ENCODE measurements at regions not wholly inside any gene's neighbourhood (a gene's known extent, or its start where the extent isn't known, plus 50 kb on each side); places are given as distances from the start of the nearest gene placed in this dataset.

GRCh38 chr5:57768745-57769144 is 286.1 kb upstream of the ACTBL2 start:
- intact Hi-C loops (cut with micrococcal nuclease; ENCODE audit: unreplicated experiment): no loop called here
- DNase-seq (ENCODE audit: low spot score): no peak
- H3K4me3 ChIP-seq (ENCODE audit: low read depth, low read length, poor library complexity, severe bottlenecking): no peak overlapping the region
- no TSS peak for BruUV-seq (replicated peaks)
- TF ChIP-seq CTCF (conservative IDR thresholded peaks at IDR 0.05; ENCODE audit: low read depth, low read length): no peak
- no peak for TF ChIP-seq EZH2 (IDR thresholded peaks at IDR 0.05; ENCODE audit: borderline replicate concordance, low read depth, low read length, poor library complexity, severe bottlenecking)
- H3K27ac ChIP-seq (ENCODE audit: low read depth, low read length, poor library complexity, severe bottlenecking): no peak overlapping the region
- H3K9me3 ChIP-seq (ENCODE audit: low read depth, low read length, poor library complexity, severe bottlenecking): no peaks in the 10 kb centered on the region
- H3K36me3 ChIP-seq (ENCODE audit: insufficient read depth, low read length, poor library complexity, severe bottlenecking): no peaks in the 10 kb centered on the region
- POLR2A ChIA-PET (ENCODE audit: low non-redundant PET): no interaction called here
- H3K27me3 ChIP-seq (replicated peaks; ENCODE audit: insufficient read depth, low read depth, low read length, poor library complexity): peaks cover 4% of the 10 kb centered on the region
- CTCF ChIA-PET: interaction anchor here (0.9 kb wide), 1 partner anchor 685 kb away, joined by 3 read pairs; no protein-coding TSS in a partner anchor
- H3K4me1 ChIP-seq (ENCODE audit: insufficient read depth, low read length, poor library complexity, severe bottlenecking): no peaks in the 10 kb centered on the region

GRCh38 chr5:57764479-57765089 is 282.0 kb upstream of the ACTBL2 start:
- Histone ChIP-seq H3K27me3 (replicated peaks; ENCODE audit: insufficient read depth, low read depth, low read length, poor library complexity) (peaks cover 4% of the 10 kb centered on the region), H3K36me3 (ENCODE audit: insufficient read depth, low read length, poor library complexity, severe bottlenecking) (no peaks in the 10 kb centered on the region), H3K9me3 (ENCODE audit: low read depth, low read length, poor library complexity, severe bottlenecking) (no peaks in the 10 kb centered on the region), H3K27ac (ENCODE audit: low read depth, low read length, poor library complexity, severe bottlenecking) (no peak overlapping the region), H3K4me1 (ENCODE audit: insufficient read depth, low read length, poor library complexity, severe bottlenecking) (no peaks in the 10 kb centered on the region), H3K4me3 (ENCODE audit: low read depth, low read length, poor library complexity, severe bottlenecking) (no peak overlapping the region)
- ChIA-PET POLR2A (ENCODE audit: low non-redundant PET) (no interaction called here), CTCF (no interaction called here)
- BruUV-seq (replicated peaks): no TSS peak
- TF ChIP-seq CTCF (conservative IDR thresholded peaks at IDR 0.05; ENCODE audit: low read depth, low read length) (no peak), EZH2 (IDR thresholded peaks at IDR 0.05; ENCODE audit: borderline replicate concordance, low read depth, low read length, poor library complexity, severe bottlenecking) (no peak)
- no peak for DNase-seq (ENCODE audit: low spot score)
- intact Hi-C loops (cut with micrococcal nuclease; ENCODE audit: unreplicated experiment): no loop called here

- Histone ChIP-seq H3K9me3 (ENCODE audit: low read depth, low read length, poor library complexity, severe bottlenecking) (no peaks in the 10 kb centered on the region), H3K27ac (ENCODE audit: low read depth, low read length, poor library complexity, severe bottlenecking) (no peak overlapping the region), H3K4me1 (ENCODE audit: insufficient read depth, low read length, poor library complexity, severe bottlenecking) (no peaks in the 10 kb centered on the region), H3K36me3 (ENCODE audit: insufficient read depth, low read length, poor library complexity, severe bottlenecking) (no peaks in the 10 kb centered on the region), H3K4me3 (ENCODE audit: low read depth, low read length, poor library complexity, severe bottlenecking) (no peak overlapping the region), H3K27me3 (replicated peaks; ENCODE audit: insufficient read depth, low read depth, low read length, poor library complexity) (no peaks in the 10 kb centered on the region)
- BruUV-seq (replicated peaks): no TSS peak
- intact Hi-C loops (cut with micrococcal nuclease; ENCODE audit: unreplicated experiment): no loop called here
- no peak for DNase-seq (ENCODE audit: low spot score)
- CTCF ChIA-PET: interaction anchor here (0.6 kb wide), 1 partner anchor 558 kb away, joined by 5 read pairs; no protein-coding TSS in a partner anchor
- POLR2A ChIA-PET (ENCODE audit: low non-redundant PET): no interaction called here
- TF ChIP-seq CTCF (conservative IDR thresholded peaks at IDR 0.05; ENCODE audit: low read depth, low read length) (no peak), EZH2 (IDR thresholded peaks at IDR 0.05; ENCODE audit: borderline replicate concordance, low read depth, low read length, poor library complexity, severe bottlenecking) (no peak)
Observed at GRCh38 chr5:57761513-57761912, 278.9 kb upstream of the ACTBL2 start.
